Osteocyte (in vitro differentiated cells): ENCODE measurements at regions not wholly inside any gene's neighbourhood (a gene's known extent, or its start where the extent isn't known, plus 50 kb on each side); places are given as distances from the start of the nearest gene placed in this dataset.

Source experiments
- DNase-seq: peaks from one replicate; pipeline ENCODE4 v3.0.0; 2021; ENCODE audit warnings: mixed read lengths; ENCODE audit not compliant: unreplicated experiment; ENCODE audit errors: extremely low spot score
- H3K27ac Mint-ChIP-seq: one replicate; pipeline ENCODE4 v1.8.0; 2021; ENCODE audit warnings: mild to moderate bottlenecking, mixed read lengths; ENCODE audit not compliant: unreplicated experiment
- H3K27me3 Mint-ChIP-seq: one replicate; pipeline ENCODE4 v1.8.0; 2021; ENCODE audit warnings: mixed read lengths; ENCODE audit not compliant: unreplicated experiment
- H3K36me3 Mint-ChIP-seq: one replicate; pipeline ENCODE4 v1.8.0; 2021; ENCODE audit warnings: mixed read lengths; ENCODE audit not compliant: unreplicated experiment
- H3K4me1 Mint-ChIP-seq: one replicate; pipeline ENCODE4 v1.8.0; 2021; ENCODE audit warnings: mixed read lengths; ENCODE audit not compliant: unreplicated experiment
- H3K4me3 Mint-ChIP-seq: one replicate; pipeline ENCODE4 v1.8.0; 2021; ENCODE audit warnings: mild to moderate bottlenecking, moderate library complexity, mixed read lengths; ENCODE audit not compliant: unreplicated experiment
- H3K9me3 Mint-ChIP-seq: one replicate; pipeline ENCODE4 v1.8.0; 2021; ENCODE audit warnings: mixed read lengths; ENCODE audit not compliant: unreplicated experiment
- TF ChIP-seq, protein P1 (sequence below): fragments of 200-600 bp; sonication (generic); IDR thresholded peaks from 2 replicates; pipeline ENCODE4 v1.5.0; 2021; ENCODE audit warnings: antibody characterized with exemption, mild to moderate bottlenecking, moderate library complexity

DNA sequence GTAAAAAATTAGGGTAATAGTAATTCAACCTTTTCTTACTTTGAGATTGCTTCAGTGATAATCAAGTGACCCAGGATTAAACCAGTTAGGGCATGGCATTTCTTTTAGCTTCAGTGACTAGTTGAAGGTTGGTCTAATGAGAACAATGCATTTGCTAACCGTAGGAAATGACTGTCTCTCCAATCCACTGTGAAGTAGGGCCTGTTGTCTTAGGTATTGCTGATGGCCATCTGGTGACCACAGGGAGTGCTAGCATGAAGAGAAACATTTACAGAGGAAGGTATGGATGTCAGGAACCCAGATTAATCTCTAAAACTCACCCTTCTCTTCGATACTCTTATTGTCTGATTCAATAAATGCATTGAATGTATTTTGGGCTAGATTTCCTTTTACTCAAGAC is 535.9 kb upstream of the SEMA6A start:
- Mint-ChIP-seq H3K4me3 (no peak overlapping the region), H3K27ac (no peak overlapping the region), H3K4me1 (no peaks in the 10 kb centered on the region), H3K27me3 (no peaks in the 10 kb centered on the region), H3K9me3 (peaks cover 3% of the 10 kb centered on the region), H3K36me3 (no peaks in the 10 kb centered on the region)
- no peak for DNase-seq
- TF ChIP-seq, protein P1, sequence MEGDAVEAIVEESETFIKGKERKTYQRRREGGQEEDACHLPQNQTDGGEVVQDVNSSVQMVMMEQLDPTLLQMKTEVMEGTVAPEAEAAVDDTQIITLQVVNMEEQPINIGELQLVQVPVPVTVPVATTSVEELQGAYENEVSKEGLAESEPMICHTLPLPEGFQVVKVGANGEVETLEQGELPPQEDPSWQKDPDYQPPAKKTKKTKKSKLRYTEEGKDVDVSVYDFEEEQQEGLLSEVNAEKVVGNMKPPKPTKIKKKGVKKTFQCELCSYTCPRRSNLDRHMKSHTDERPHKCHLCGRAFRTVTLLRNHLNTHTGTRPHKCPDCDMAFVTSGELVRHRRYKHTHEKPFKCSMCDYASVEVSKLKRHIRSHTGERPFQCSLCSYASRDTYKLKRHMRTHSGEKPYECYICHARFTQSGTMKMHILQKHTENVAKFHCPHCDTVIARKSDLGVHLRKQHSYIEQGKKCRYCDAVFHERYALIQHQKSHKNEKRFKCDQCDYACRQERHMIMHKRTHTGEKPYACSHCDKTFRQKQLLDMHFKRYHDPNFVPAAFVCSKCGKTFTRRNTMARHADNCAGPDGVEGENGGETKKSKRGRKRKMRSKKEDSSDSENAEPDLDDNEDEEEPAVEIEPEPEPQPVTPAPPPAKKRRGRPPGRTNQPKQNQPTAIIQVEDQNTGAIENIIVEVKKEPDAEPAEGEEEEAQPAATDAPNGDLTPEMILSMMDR = no peak

DNA sequence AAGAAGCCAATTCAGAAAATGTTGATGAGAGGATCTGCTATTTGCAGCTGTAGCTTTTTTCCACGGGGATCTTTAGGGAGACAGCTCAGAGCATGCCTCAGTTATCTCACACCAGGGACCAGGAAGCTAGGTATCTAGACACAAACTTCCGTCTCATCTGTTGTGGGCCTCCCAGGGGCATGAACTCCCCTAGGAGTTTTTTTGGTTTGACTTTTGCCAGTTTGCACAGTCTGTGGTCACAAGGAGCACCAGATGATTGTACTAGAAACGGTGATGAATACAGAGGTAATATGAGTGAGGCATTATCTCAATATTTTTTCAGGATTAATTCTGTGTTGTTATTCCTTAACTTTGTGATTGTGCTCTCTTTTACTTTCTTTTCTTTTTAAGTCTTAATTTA is 533.2 kb upstream of the SEMA6A start:
- H3K27ac Mint-ChIP-seq = no peak overlapping the region
- H3K4me3 Mint-ChIP-seq = no peak overlapping the region
- H3K4me1 Mint-ChIP-seq = peaks cover 2% of the 10 kb centered on the region
- no peaks in the 10 kb centered on the region for H3K27me3 Mint-ChIP-seq
- no peaks in the 10 kb centered on the region for H3K36me3 Mint-ChIP-seq
- no peak for DNase-seq
- H3K9me3 Mint-ChIP-seq = peaks cover 3% of the 10 kb centered on the region
- TF ChIP-seq, protein P1 = no peak

DNA sequence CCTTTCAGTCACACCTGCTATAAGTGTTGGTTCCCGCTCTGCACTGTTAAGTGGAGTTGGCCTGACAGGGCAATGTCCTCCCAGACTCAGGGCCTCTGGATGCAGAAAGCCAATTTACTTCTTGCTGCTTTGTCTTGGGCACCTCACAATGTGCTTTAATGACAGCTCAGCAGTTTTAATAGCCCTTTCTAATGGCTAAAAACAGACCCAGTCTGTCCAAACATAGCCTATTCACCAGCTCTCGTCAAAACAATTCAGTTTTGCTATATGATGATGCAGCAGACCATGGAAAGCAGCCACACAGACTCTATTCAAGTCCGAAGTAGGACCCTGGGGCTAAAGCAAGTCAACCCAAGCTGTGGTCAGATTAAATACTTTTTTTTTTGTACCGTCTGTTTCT is 529.1 kb upstream of the SEMA6A start:
- DNase-seq = no peak
- no peaks in the 10 kb centered on the region for H3K9me3 Mint-ChIP-seq
- H3K36me3 Mint-ChIP-seq = no peaks in the 10 kb centered on the region
- peaks cover 3% of the 10 kb centered on the region for H3K4me1 Mint-ChIP-seq
- TF ChIP-seq, protein P1 = no peak
- no peak overlapping the region for H3K27ac Mint-ChIP-seq
- H3K4me3 Mint-ChIP-seq = no peak overlapping the region
- H3K27me3 Mint-ChIP-seq = peaks cover 2% of the 10 kb centered on the region

DNA sequence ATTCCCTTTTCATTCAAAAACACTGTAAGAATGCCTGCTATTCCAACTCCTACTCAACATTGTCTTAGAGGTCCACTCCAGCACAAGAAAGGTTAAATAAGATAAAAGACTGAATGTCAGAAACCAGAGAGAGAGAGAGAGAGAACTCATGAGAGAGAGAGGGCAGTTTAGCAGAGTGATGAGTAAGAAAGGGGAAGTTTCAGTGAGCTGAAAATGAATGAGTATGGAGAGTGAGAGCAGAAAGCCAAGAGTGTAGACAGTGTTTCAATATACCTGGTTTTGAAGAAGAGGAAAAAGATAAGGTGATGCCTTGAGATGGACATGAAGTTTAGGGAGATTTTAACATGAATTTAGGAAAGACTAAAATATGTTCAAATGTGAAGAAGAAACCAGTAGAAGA is 528.0 kb upstream of the SEMA6A start:
- Mint-ChIP-seq H3K4me1 (peaks cover 3% of the 10 kb centered on the region), H3K27ac (no peak overlapping the region), H3K9me3 (no peaks in the 10 kb centered on the region), H3K4me3 (no peak overlapping the region), H3K36me3 (no peaks in the 10 kb centered on the region), H3K27me3 (peaks cover 2% of the 10 kb centered on the region)
- TF ChIP-seq, protein P1 = no peak
- DNase-seq = no peak

DNA sequence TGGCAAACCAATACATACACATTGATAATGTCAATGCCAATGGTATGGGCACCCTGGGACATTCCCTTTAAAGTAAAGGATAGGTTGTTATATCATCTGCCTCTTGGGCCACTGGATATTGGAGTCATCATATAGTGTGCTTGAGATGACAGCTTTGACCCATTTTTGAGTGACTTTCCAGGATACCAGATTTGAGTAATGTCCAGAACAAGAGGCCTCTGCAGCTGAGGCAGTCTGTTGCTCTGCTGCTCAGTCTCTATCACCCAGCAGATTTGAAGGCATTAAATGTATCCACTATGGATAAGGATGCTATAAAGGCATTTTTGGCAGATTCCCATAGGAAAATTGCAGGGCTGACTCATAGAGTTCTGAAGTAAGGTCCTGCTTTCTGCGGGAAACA is 525.6 kb upstream of the SEMA6A start:
- H3K4me1 Mint-ChIP-seq = peaks cover 3% of the 10 kb centered on the region
- H3K36me3 Mint-ChIP-seq = no peaks in the 10 kb centered on the region
- no peak overlapping the region for H3K27ac Mint-ChIP-seq
- no peaks in the 10 kb centered on the region for H3K9me3 Mint-ChIP-seq
- TF ChIP-seq, protein P1 = no peak
- H3K27me3 Mint-ChIP-seq = peaks cover 2% of the 10 kb centered on the region
- DNase-seq = no peak
- H3K4me3 Mint-ChIP-seq = no peak overlapping the region
